ENCODE measurements at regions not wholly inside any gene's neighbourhood (a gene's known extent, or its start where the extent isn't known, plus 50 kb on each side); places are given as distances from the start of the nearest gene placed in this dataset.
"Not testable (repeated sequence)": the region's sequence is repeated elsewhere in the genome, so short reads cannot be mapped to it uniquely, and the experiment has no call there.

DNA sequence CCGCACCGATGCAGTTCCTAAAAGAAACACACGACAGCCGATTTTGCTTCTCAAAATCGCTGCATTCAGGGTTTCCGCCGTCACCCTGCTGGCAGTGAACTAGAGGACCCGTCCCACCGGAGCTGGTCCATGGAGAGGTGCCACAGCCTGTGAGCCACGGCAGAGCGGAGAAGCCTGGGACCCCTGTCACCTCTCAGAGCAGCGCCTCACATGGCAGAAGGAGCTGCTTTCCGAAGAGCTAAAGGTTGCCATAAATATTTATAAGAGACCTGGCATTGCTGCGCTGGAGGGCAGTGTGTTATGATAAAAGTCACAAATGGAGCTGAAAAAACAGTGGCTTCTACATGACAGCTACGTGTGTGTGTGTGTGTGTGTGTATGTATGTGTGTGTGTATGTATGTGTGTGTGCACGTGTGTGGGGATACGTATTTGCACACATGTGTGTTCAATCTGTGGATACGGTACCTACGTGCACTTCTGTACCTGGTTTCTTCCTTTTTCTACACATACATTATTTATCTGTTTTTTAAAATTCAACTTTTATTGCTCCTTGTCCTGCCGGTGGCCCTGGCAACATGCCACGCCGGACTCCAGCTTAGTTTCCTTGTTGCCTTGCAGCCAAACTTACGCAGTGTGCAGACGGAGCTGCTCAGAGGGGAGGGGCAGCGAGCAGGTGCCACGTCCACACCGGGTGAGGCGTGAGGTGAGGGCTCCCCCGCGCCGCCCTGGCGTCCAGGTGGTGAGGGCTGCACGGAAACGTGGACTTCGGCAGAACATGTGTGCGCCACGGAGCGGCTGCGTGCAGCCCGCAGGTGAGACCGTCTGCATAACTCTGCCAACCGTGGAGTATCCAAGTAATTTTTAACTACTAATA is 115.2 kb upstream of the PITRM1 start:
- no peak for DNase-seq

GRCh38 chr10:3282674-3283017 is 110.1 kb upstream of the PITRM1 start:
- no peak for DNase-seq

- DNase-seq, result no peak
These were observed 109.5 kb upstream of the PITRM1 start for GRCh38 chr10:3281941-3282673.

DNA sequence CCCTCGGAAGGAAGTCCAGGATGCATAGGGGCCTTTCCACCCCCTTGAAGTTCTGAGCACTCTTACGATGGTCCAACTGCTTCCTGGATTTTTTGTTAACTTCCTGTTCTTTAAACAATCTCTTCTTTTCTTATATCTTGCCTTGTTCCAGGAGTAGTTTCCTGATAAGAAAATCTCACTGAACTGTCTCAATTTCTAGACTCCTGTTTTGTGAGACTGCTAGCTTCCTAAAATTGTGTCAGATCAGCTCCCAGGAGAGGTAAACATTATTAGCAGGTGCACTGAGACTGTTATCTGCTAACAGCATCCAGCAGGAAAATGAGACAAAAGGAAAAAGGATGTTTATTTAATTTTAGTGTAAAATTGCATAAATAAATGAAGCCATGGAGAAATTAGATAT is 106.2 kb upstream of the PITRM1 start:
- DNase-seq, result no peak

DNA sequence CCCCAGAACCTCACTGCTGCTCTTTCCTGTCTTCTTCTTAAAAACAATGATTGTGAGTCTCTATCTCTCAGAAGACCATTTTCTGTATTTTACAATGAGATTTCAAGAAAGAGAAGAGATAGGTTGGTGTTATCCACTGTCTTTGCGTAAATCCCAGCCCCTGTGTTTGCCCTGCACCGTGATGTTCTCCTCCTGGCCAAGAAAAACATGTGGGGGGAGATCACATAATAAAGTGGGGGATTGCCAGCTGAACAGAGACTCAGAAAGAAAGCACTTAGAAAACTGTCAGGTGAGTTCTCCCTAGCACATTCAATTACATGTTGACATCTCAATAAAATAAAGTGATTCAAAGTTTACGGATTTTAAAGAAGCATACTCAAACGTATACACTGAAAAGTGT is 105.0 kb upstream of the PITRM1 start:
- DNase-seq, result no peak

DNA sequence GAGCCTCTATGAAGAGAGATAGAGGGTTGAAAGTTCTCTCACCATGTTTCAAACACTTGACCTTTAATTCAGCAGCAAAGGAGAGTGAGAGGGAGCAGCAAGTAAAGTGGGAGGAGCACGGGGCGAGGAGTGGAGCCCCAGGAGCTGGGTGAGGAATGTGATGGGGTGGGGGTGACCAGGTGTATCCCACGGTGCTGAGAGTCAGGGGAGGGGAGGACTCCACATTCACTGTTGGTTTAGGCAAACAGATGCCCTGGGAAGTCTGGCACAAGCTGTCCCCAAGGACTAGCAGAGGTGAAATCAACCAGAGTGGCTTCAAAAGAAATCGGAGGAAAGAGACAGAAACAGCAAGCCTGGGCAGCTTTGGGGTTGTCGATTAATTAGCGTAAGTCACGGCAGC is 101.8 kb upstream of the PITRM1 start:
- no peak for DNase-seq

DNA sequence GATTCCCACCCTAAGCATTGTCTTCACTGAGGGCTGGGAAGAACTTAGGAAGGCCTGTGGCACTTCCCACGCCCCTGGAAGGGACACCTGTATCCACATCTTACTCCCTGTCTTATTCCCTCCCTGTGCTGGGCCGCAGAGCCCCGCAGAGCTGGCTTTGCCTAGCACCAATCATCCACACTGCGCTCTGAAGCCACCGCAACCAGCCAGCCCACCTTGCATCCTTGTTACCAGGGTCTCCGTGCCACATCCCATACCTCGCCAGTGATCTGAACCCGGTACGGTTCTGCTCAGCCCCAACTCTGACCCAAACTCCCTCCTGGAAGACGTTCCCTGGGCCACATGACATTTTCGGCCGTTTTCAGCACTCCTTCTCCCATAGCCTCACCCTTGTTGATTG is 101.4 kb upstream of the PITRM1 start:
- DNase-seq, result no peak

DNA sequence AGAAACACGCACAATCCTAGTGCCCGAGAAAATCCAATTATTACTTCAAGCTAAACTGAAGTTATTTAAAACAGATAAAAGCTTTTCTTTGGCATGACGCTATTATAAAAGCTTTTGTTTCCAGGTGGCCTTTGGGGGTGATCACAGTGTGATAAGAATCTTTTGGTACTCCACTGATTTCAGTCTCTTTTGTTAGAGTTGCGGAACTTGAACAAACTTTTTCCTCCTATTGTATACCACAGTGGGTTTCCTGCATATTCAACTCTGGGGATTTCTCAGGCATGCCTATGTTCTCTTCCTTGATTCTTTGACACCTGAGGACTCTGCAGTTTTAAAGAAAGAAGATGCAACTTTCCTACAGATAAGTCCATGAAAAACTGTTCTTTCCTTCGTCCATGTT is 99.7 kb upstream of the PITRM1 start:
- DNase-seq, result no peak

- DNase-seq, result no peak
These were observed 99.0 kb upstream of the PITRM1 start for GRCh38 chr10:3271354-3272115.

- no peak for DNase-seq
These were observed 98.2 kb upstream of the PITRM1 start for GRCh38 chr10:3270577-3271316.

GRCh38 chr10:3268025-3268424 is 95.4 kb upstream of the PITRM1 start:
- DNase-seq, result no peak

DNA sequence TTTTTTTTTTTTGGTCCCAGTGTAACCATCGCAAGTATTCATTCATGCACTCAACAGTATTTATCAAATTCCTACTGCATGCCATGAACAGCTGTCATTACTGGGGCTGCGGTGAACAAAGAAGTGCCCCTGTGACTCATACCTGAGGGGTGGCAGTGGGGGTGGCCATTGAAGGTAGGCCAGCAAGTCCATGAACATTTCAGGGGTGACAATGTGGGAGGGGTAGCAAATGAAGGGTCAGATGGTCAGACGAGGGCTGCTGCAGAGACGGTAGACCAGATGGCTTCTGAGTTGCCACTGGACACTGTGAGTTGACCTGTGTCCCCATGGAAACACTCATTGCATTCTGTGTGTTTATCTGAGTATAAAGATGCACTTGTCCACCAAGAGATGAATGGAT is 92.5 kb upstream of the PITRM1 start:
- DNase-seq, result no peak

GRCh38 chr10:3264161-3264761 is 91.7 kb upstream of the PITRM1 start:
- no peak for DNase-seq

GRCh38 chr10:3263747-3264146 is 91.2 kb upstream of the PITRM1 start:
- no peak for DNase-seq

DNA sequence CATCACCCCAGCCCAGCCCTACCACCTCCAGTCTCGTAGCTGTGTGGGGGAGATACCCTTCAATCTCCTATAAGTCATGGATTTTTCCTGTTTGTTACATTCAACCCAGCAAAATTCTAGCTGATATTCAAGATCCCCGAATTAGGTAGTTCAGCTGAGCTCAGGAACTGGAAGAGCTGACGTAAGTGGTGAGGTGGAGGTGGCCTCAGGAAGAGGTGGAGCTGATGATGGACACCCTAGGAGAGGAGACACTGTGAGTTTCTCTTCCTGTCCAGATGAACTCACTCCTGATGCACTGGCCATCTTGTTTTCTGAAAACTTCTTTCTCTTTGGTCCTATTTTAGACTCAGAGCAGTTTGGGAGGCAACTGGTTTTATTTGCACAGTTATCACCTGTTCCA is 90.5 kb upstream of the PITRM1 start:
- no peak for DNase-seq

- DNase-seq, result no peak
These were observed 89.3 kb upstream of the PITRM1 start for GRCh38 chr10:3261921-3262320.

- no peak for DNase-seq
These were observed 87.7 kb upstream of the PITRM1 start for GRCh38 chr10:3260066-3260834.

DNA sequence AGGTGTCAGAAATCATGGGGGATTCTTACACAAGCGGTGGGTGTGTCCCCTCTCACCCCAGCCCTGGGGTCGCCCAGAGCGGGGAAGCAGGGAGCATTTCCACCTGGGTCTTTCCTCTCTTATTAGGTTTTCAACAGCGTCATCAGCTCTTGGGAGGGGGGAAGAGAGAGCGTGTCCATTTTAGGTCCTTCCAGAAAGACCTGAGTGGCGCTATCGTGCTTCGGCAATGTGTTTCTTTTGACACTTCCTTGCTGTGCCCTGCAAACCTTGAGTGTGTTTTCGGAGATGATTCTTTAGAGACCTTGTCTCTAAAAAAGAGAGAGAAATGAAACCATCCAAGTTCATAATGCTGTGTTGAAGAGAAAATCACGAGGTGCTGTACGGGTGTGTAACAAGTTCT is 86.9 kb upstream of the PITRM1 start:
- DNase-seq, result no peak

DNA sequence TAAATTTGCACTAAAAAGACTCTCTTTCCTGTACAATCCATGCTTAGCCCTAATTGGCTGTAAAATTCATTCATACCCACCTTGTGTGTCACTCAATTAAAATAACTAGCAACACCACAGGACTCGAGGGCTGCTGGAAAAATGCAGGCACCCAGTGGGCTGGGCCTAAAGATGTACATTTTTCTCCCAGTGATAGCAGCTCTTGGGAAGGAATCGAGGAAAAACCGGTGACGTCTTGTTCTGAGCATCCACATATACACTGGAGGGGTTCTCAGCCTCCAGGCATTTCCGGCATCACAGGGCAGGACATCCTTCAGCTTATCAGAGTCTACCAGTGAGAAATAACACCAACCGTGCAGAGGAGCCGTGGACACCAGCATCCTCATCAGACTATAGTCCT is 85.8 kb upstream of the PITRM1 start:
- no peak for DNase-seq

- no peak for DNase-seq
These were observed 83.0 kb upstream of the PITRM1 start for GRCh38 chr10:3255616-3256015.

- DNase-seq, result no peak
These were observed 82.5 kb upstream of the PITRM1 start for GRCh38 chr10:3255075-3255474.

- DNase-seq, result not testable (repeated sequence)
These were observed 81.4 kb upstream of the PITRM1 start for GRCh38 chr10:3253974-3254373.
